Endothelial cell of umbilical vein (primary cell): ENCODE measurements at regions not wholly inside any gene's neighbourhood (a gene's known extent, or its start where the extent isn't known, plus 50 kb on each side); places are given as distances from the start of the nearest gene placed in this dataset.

ENCODE experiments used
- EZH2 ChIP-seq: IDR thresholded peaks from 2 replicates; pipeline ENCODE4 v1.6.1; 2012; ENCODE audit warnings: borderline replicate concordance, low read depth, mild to moderate bottlenecking, moderate library complexity, low read length, inconsistent platforms; ENCODE audit not compliant: severe bottlenecking
- FOS ChIP-seq: IDR thresholded peaks from 2 replicates; pipeline ENCODE4 v1.6.1; 2011; ENCODE audit warnings: mild to moderate bottlenecking, low read length, moderate library complexity, borderline replicate concordance; ENCODE audit not compliant: insufficient read depth
- GATA2 ChIP-seq: IDR thresholded peaks from 2 replicates; pipeline ENCODE4 v1.7.0; 2011; ENCODE audit warnings: low read depth, mild to moderate bottlenecking, moderate library complexity, mixed read lengths, low read length; ENCODE audit not compliant: insufficient read length, insufficient read depth
- JUN ChIP-seq: IDR thresholded peaks from 2 replicates; pipeline ENCODE4 v1.6.1; 2011; ENCODE audit warnings: borderline replicate concordance, low read depth; ENCODE audit not compliant: insufficient read length, insufficient read depth
- MAX ChIP-seq: IDR thresholded peaks from 2 replicates; pipeline ENCODE4 v1.6.1; 2011; ENCODE audit not compliant: insufficient read depth, insufficient read length
- MYC ChIP-seq: IDR thresholded peaks from one replicate; pipeline ENCODE4 v1.6.1; 2011; ENCODE audit warnings: mild to moderate bottlenecking, low read depth, low read length
- POLR2A ChIP-seq: IDR thresholded peaks from 2 replicates; pipeline ENCODE4 v1.6.1; 2012; ENCODE audit warnings: low read depth, mild to moderate bottlenecking, control low read depth, low read length
- POLR2AphosphoS5 ChIP-seq: IDR thresholded peaks from 2 replicates; pipeline ENCODE4 v1.6.1; 2012; ENCODE audit warnings: low read depth, mild to moderate bottlenecking, control low read depth, low read length, moderate library complexity; ENCODE audit not compliant: insufficient read depth
- TF ChIP-seq, protein P1 (sequence below), 2 donors: IDR thresholded peaks; 1 replicate in 1 of 2; 2 replicates in 1 of 2; pipeline ENCODE4 v1.5.1; 2011; ENCODE audit warnings: low read length in 2 of 2, mild to moderate bottlenecking in 2 of 2, moderate library complexity in 2 of 2, control low read depth in 1 of 2, inconsistent platforms in 1 of 2, low read depth in 1 of 2; ENCODE audit not compliant: insufficient read depth in 1 of 2; ENCODE audit errors: extremely low read depth in 1 of 2

DNA sequence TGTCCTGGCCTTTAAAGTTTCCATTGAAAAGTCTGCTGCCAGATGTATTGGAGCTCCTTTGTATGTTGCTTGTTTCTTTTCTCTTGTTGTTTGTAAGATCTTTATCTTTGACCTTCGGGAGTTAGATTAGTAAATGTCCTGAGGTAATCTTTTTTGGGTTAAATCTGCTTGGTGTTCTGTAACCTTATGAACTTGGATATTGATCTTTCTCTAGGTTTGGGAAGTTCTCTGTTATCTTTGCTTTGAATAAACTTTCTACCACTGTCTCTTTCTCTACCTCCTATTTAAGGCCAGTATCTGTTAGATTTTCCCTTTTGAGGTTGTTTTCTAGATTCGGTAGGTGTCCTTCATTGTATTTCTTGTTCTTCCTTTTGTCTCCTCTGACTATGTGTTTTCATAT lies 447.8 kb downstream of the FAM133A start:
- TF ChIP-seq POLR2A (no peak), GATA2 (no peak), POLR2AphosphoS5 (no peak), JUN (no peak), EZH2 (no peak), MAX (no peak), MYC (no peak), FOS (no peak)
- TF ChIP-seq, protein P1, sequence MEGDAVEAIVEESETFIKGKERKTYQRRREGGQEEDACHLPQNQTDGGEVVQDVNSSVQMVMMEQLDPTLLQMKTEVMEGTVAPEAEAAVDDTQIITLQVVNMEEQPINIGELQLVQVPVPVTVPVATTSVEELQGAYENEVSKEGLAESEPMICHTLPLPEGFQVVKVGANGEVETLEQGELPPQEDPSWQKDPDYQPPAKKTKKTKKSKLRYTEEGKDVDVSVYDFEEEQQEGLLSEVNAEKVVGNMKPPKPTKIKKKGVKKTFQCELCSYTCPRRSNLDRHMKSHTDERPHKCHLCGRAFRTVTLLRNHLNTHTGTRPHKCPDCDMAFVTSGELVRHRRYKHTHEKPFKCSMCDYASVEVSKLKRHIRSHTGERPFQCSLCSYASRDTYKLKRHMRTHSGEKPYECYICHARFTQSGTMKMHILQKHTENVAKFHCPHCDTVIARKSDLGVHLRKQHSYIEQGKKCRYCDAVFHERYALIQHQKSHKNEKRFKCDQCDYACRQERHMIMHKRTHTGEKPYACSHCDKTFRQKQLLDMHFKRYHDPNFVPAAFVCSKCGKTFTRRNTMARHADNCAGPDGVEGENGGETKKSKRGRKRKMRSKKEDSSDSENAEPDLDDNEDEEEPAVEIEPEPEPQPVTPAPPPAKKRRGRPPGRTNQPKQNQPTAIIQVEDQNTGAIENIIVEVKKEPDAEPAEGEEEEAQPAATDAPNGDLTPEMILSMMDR (IDR thresholded peaks at IDR 0.05; ENCODE audit: extremely low read depth in 1 of 2, insufficient read depth in 1 of 2, low read depth in 1 of 2, low read length in 2 of 2), result no peak
